ENCODE measurements at regions not wholly inside any gene's neighbourhood (a gene's known extent, or its start where the extent isn't known, plus 50 kb on each side); places are given as distances from the start of the nearest gene placed in this dataset.

DNA sequence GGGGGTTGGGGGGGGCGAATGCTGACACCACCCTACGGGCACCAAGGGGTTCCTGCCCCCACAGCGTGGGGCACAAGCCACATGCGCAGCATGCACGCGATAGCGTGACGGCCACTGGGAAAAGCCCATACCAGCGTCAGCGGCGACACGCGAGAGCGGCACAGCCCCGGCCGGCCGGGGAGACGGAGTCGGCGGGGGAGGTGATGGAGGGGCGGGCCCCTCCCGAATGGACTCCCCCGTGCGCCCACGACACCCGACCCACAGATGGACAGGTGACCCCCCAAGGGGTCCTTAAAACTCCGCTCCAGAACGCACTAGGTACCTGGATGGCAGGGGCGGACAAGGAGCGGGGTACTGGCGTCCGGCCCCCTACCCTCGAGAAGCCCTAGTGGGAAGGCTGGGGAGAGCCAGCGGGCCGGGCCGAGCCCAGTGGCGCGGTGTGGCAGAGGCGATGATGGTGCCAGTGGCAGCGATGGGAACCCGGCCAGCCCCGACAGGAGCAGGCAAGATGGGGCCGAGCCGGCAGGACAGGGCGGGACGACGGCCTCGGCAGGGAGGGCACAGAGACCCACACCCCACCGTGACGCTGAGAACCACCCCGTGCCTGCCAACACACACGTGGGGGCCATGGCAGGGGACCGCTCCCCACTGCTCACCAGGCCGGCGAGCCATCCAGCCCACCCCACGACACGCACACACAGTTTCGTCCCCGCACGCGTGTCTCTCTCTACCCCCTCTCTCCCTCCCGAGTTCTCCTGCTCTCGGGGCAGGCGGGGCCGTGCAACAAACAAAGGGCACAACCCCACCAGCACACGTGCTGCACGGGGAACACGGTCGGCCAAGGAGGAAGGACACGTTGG, 1959.8 kb upstream of the DEFB115 start:
- TF ChIP-seq, protein P1, sequence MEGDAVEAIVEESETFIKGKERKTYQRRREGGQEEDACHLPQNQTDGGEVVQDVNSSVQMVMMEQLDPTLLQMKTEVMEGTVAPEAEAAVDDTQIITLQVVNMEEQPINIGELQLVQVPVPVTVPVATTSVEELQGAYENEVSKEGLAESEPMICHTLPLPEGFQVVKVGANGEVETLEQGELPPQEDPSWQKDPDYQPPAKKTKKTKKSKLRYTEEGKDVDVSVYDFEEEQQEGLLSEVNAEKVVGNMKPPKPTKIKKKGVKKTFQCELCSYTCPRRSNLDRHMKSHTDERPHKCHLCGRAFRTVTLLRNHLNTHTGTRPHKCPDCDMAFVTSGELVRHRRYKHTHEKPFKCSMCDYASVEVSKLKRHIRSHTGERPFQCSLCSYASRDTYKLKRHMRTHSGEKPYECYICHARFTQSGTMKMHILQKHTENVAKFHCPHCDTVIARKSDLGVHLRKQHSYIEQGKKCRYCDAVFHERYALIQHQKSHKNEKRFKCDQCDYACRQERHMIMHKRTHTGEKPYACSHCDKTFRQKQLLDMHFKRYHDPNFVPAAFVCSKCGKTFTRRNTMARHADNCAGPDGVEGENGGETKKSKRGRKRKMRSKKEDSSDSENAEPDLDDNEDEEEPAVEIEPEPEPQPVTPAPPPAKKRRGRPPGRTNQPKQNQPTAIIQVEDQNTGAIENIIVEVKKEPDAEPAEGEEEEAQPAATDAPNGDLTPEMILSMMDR (IDR thresholded peaks at IDR 0.05) = no peak
- TF ChIP-seq POLR2AphosphoS5 (IDR thresholded peaks at IDR 0.05) (no peak), EP300 (IDR thresholded peaks at IDR 0.05) (no peak)
